Mesenchymal stem cell (in vitro differentiated cells and primary cell): ENCODE measurements at regions not wholly inside any gene's neighbourhood (a gene's known extent, or its start where the extent isn't known, plus 50 kb on each side); places are given as distances from the start of the nearest gene placed in this dataset.

Experiments used
- DNase-seq: peaks from one replicate; pipeline ENCODE4 v3.0.0-alpha.2; 2013
- H2AFZ ChIP-seq: one replicate; pipeline ENCODE4 v1.6.1; 2013; ENCODE audit warnings: low read depth, mild to moderate bottlenecking, control low read depth, inconsistent platforms, low read length, moderate library complexity
- H2AK5ac ChIP-seq: 2 replicates; pipeline ENCODE4 v1.6.1; 2013; ENCODE audit warnings: low read length, moderate library complexity, mild to moderate bottlenecking, inconsistent platforms; ENCODE audit not compliant: severe bottlenecking
- H2BK120ac ChIP-seq: one replicate; pipeline ENCODE4 v1.6.1; 2013; ENCODE audit warnings: low read depth, mild to moderate bottlenecking, inconsistent platforms, low read length, moderate library complexity
- H2BK12ac ChIP-seq, 2 experiments: one replicate each; pipeline ENCODE4 v1.6.1; 2013; ENCODE audit warnings: inconsistent platforms in 2 of 2, low read length in 2 of 2, mild to moderate bottlenecking in 2 of 2, moderate library complexity in 2 of 2, control low read depth in 1 of 2
- H2BK15ac ChIP-seq: one replicate; pipeline ENCODE4 v1.6.1; 2013; ENCODE audit warnings: mild to moderate bottlenecking, low read depth, inconsistent platforms; ENCODE audit not compliant: poor library complexity, severe bottlenecking
- H2BK5ac ChIP-seq: 2 replicates; pipeline ENCODE4 v1.6.1; 2013; ENCODE audit warnings: low read depth, mild to moderate bottlenecking, low read length, control low read depth, inconsistent platforms; ENCODE audit not compliant: poor library complexity, severe bottlenecking
- H3K14ac ChIP-seq, 2 experiments: one replicate each; pipeline ENCODE4 v1.6.1; 2013; ENCODE audit warnings: inconsistent platforms in 2 of 2, low read length in 2 of 2, control low read depth in 1 of 2, mild to moderate bottlenecking in 1 of 2, moderate library complexity in 1 of 2
- H3K18ac ChIP-seq, 2 experiments: one replicate each; pipeline ENCODE4 v1.6.1; 2013; ENCODE audit warnings: inconsistent platforms in 2 of 2, low read length in 2 of 2, control low read depth in 1 of 2, low read depth in 1 of 2, mild to moderate bottlenecking in 1 of 2
- H3K23ac ChIP-seq, 2 experiments: one replicate each; pipeline ENCODE4 v1.6.1; 2013; ENCODE audit warnings: inconsistent platforms in 2 of 2, low read length in 2 of 2, mild to moderate bottlenecking in 2 of 2, moderate library complexity in 2 of 2, control low read depth in 1 of 2
- H3K27ac ChIP-seq: 2 replicates; pipeline ENCODE4 v1.5.1; 2013; ENCODE audit warnings: mild to moderate bottlenecking, moderate library complexity, low read length, control low read depth, inconsistent platforms; ENCODE audit not compliant: poor library complexity, severe bottlenecking
- H3K27me3 ChIP-seq, 2 experiments: 2 replicates each; pipeline versions ENCODE4 v1.6.1 to v1.7.0; 2013; ENCODE audit warnings: low read length in 2 of 2, mild to moderate bottlenecking in 2 of 2, moderate library complexity in 2 of 2, control low read depth in 1 of 2, inconsistent platforms in 1 of 2; ENCODE audit not compliant: control insufficient read depth in 1 of 2, insufficient read depth in 1 of 2
- H3K36me3 ChIP-seq, 2 experiments: 2 replicates each; pipeline versions ENCODE4 v1.6.1 to v1.7.0; 2013; ENCODE audit warnings: low read length in 2 of 2, control low read depth in 1 of 2, inconsistent platforms in 1 of 2, low read depth in 1 of 2, mild to moderate bottlenecking in 1 of 2; ENCODE audit not compliant: insufficient read depth in 2 of 2, control insufficient read depth in 1 of 2
- H3K4ac ChIP-seq, 2 experiments: one replicate each; pipeline ENCODE4 v1.6.1; 2013; ENCODE audit warnings: inconsistent platforms in 2 of 2, low read length in 2 of 2, mild to moderate bottlenecking in 2 of 2, moderate library complexity in 2 of 2, control low read depth in 1 of 2, low read depth in 1 of 2
- H3K4me1 ChIP-seq: 2 replicates; pipeline ENCODE4 v1.6.1; 2013; ENCODE audit warnings: low read depth, low read length, control low read depth; ENCODE audit not compliant: control insufficient read depth, insufficient read depth
- H3K4me2 ChIP-seq: 2 replicates; pipeline ENCODE4 v1.6.1; 2013; ENCODE audit warnings: low read length, mild to moderate bottlenecking, inconsistent platforms; ENCODE audit not compliant: poor library complexity, severe bottlenecking
- H3K4me3 ChIP-seq, 2 experiments: 2 replicates each; pipeline versions ENCODE4 v1.5.1 to v1.7.0; 2013; ENCODE audit warnings: low read length in 2 of 2, mild to moderate bottlenecking in 2 of 2, control low read depth in 1 of 2, low read depth in 1 of 2; ENCODE audit not compliant: insufficient read depth in 1 of 2
- H3K79me1 ChIP-seq: replicated peaks from 2 replicates; pipeline ENCODE4 v1.6.1; 2013; ENCODE audit warnings: mild to moderate bottlenecking, control low read depth, low read length, inconsistent platforms; ENCODE audit not compliant: poor library complexity, severe bottlenecking
- H3K9ac ChIP-seq: 2 replicates; pipeline ENCODE4 v1.7.0; 2013; ENCODE audit warnings: mild to moderate bottlenecking, low read length, moderate library complexity
- H3K9me3 ChIP-seq: 2 replicates; pipeline ENCODE4 v1.7.0; 2013; ENCODE audit warnings: mild to moderate bottlenecking, low read length; ENCODE audit not compliant: control insufficient read depth
- H4K8ac ChIP-seq: one replicate; pipeline ENCODE4 v1.6.1; 2013; ENCODE audit warnings: inconsistent platforms, mild to moderate bottlenecking, low read length, moderate library complexity
- H4K91ac ChIP-seq: one replicate; pipeline ENCODE4 v1.6.1; 2013; ENCODE audit warnings: mild to moderate bottlenecking, low read length, inconsistent platforms
- WGBS: methylation state at CpG from one replicate; pipeline ENCODE4 v1.1.7; 2013; ENCODE audit warnings: mixed read lengths; 5-methylcytosine and 5-hydroxymethylcytosine counted together

- Histone ChIP-seq H2AFZ (no peak overlapping the region), H3K9ac (no peak overlapping the region), H3K4me3 (no peak overlapping the region), H3K27me3 (no peaks in the 10 kb centered on the region), H3K23ac (no peak overlapping the region), H3K4me1 (no peaks in the 10 kb centered on the region), H3K4ac (no peak overlapping the region), H4K91ac (no peak overlapping the region), H3K9me3 (no peaks in the 10 kb centered on the region), H3K14ac (no peak overlapping the region), H2BK120ac (no peak overlapping the region), H3K4me2 (no peak overlapping the region), H2BK15ac (no peak overlapping the region), H3K27ac (no peak overlapping the region), H4K8ac (no peak overlapping the region), H3K79me1 (no peaks in the 10 kb centered on the region), H2BK5ac (no peak overlapping the region), H3K36me3 (no peaks in the 10 kb centered on the region), H2AK5ac (no peak overlapping the region), H3K18ac (no peak overlapping the region), H2BK12ac (no peak overlapping the region)
- peak; percentile 25 for DNase-seq
Observed at GRCh38 chr2:18855027-18855426, 265.7 kb upstream of the NT5C1B start.

- Histone ChIP-seq H3K9me3 (no peaks in the 10 kb centered on the region), H4K91ac (no peak overlapping the region)
- 92% methylated on average over 2 of the region's 2 CpGs for WGBS
Observed at GRCh38 chr2:18849841-18850578, 260.6 kb upstream of the NT5C1B start.

GRCh38 chr2:18848646-18849045 lies 259.3 kb upstream of the NT5C1B start:
- Histone ChIP-seq H3K4me3 (no peak overlapping the region), H3K79me1 (no peaks in the 10 kb centered on the region), H3K36me3 (no peaks in the 10 kb centered on the region), H3K27ac (no peak overlapping the region), H3K18ac (no peak overlapping the region), H3K9ac (no peak overlapping the region), H3K14ac (no peak overlapping the region), H3K4me2 (no peak overlapping the region), H3K27me3 (no peaks in the 10 kb centered on the region), H2BK15ac (no peak overlapping the region), H2BK5ac (no peak overlapping the region), H2AFZ (no peak overlapping the region), H4K8ac (no peak overlapping the region), H3K9me3 (no peaks in the 10 kb centered on the region), H3K4me1 (no peaks in the 10 kb centered on the region), H2AK5ac (no peak overlapping the region), H2BK12ac (no peak overlapping the region), H4K91ac (no peak overlapping the region), H3K4ac (no peak overlapping the region), H2BK120ac (no peak overlapping the region), H3K23ac (no peak overlapping the region)
- DNase-seq: no peak

More at GRCh38 chr2:18849841-18850578, 260.6 kb upstream of the NT5C1B start:
- Histone ChIP-seq H3K4me2 (no peak overlapping the region), H3K27ac (no peak overlapping the region), H2BK5ac (no peak overlapping the region), H2BK120ac (peak overlapping the region; percentile 34), H3K27me3 (no peaks in the 10 kb centered on the region), H4K8ac (no peak overlapping the region), H2BK12ac (no peak overlapping the region), H3K36me3 (no peaks in the 10 kb centered on the region), H3K4me3 (no peak overlapping the region), H2AFZ (no peak overlapping the region), H3K14ac (no peak overlapping the region), H2AK5ac (no peak overlapping the region), H2BK15ac (no peak overlapping the region), H3K9ac (no peak overlapping the region), H3K4ac (no peak overlapping the region), H3K18ac (no peak overlapping the region), H3K23ac (no peak overlapping the region), H3K4me1 (no peaks in the 10 kb centered on the region), H3K79me1 (no peaks in the 10 kb centered on the region)
- DNase-seq: no peak

- no peak overlapping the region for H3K18ac ChIP-seq
- no peak overlapping the region for H3K27ac ChIP-seq
- no peaks in the 10 kb centered on the region for H3K36me3 ChIP-seq
- H3K9ac ChIP-seq: no peak overlapping the region
- no peak overlapping the region for H4K91ac ChIP-seq
- H3K4ac ChIP-seq: no peak overlapping the region
- H3K14ac ChIP-seq: no peak overlapping the region
- H3K4me1 ChIP-seq: no peaks in the 10 kb centered on the region
- no peak overlapping the region for H2BK5ac ChIP-seq
- no peak overlapping the region for H4K8ac ChIP-seq
- no peak overlapping the region for H2BK120ac ChIP-seq
- WGBS: 80% methylated on average over 1 of the region's 2 CpGs
- H2AFZ ChIP-seq: no peak overlapping the region
- H2BK12ac ChIP-seq: no peak overlapping the region
- no peak overlapping the region for H2BK15ac ChIP-seq
- H3K27me3 ChIP-seq: no peaks in the 10 kb centered on the region
- H3K23ac ChIP-seq: no peak overlapping the region
- H2AK5ac ChIP-seq: no peak overlapping the region
- H3K79me1 ChIP-seq: no peaks in the 10 kb centered on the region
- H3K9me3 ChIP-seq: no peaks in the 10 kb centered on the region
- no peak overlapping the region for H3K4me3 ChIP-seq
- no peak for DNase-seq
- H3K4me2 ChIP-seq: no peak overlapping the region
Observed at GRCh38 chr2:18845854-18846445, 256.6 kb upstream of the NT5C1B start.
